HG03457 (cell line): ENCODE measurements at regions not wholly inside any gene's neighbourhood (a gene's known extent, or its start where the extent isn't known, plus 50 kb on each side); places are given as distances from the start of the nearest gene placed in this dataset.
"Not testable (repeated sequence)": the region's sequence is repeated elsewhere in the genome, so short reads cannot be mapped to it uniquely, and the experiment has no call there.

Source experiments
- ATAC-seq: cut with Tn5 transposase; IDR thresholded peaks from one replicate; pipeline ENCODE4 v1.9.1; 2021; ENCODE audit warnings: moderate number of reproducible peaks; ENCODE audit not compliant: unreplicated experiment

DNA sequence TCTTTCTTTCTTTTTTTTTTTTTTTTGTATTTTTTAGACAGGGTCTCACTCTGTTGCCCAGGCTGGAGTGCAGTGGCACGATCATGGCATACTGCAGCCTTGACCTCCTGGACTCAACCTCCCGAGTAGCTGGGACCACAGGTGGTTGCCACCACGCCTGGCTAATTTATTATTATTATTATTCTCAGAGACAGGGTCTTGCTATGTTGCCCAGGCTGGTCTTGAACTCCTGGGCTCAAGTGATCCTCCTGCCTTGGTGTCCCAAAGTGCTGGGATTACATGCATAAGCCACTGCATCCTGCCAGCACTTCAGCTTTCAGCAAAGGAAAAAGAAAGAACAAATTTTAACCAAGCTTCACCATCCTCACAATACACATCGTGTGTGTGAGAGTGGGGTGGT lies 97.9 kb upstream of the SERBP1 start:
- no peak for ATAC-seq

DNA sequence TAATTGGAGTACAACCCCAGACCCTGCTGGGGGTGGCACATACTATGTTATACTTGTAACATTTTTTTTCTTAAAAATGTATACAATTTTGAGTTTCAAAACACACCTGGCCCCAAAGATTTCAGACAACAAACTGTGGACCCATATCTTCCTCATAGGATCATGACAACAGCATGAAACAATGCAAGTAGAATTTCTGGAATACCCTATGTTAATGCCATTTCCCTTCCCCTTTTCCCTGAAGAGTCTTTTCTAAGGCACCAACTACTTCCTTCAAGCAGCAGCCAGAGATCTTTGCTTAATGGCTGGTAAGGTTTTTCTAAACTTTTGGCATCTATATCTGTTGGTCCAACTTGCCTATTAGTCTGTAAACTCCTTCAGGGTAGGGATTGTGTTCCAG lies 99.9 kb upstream of the SERBP1 start:
- ATAC-seq, result no peak

DNA sequence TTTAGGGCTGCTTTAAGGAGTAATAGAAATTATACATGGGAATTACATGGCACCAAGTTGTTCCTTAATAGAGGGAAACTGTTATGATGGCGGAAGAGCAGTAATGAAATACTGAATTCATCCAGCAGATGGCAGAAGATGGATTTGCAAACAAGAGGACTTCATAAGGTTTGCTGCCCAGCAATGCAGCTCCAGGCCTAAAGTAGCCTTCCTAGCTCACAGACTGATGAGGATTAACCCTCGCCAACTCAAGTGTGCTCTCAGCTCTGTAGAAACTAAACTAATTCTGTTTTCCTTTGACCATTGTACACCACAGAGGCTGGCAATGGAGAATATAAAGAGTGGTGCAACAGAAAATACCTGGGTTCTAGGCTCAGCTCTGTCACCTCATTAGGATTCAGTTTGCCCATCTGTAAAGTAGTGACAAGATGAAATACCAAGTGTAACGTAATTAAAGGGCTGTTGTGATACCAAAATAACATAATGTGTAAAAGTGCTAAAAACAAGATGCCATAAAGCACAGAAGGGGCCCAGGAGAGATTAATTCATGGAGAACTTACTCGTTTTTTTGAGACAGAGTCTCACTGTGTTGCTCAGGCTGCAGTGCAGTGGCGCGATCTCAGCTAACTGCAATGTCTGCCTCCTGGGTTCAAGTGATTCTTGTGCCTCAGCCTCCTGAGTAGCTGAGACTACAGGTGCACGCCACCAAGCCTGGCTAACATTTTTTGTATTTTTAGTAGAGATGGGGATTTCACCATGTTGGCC lies 102.4 kb upstream of the SERBP1 start:
- ATAC-seq, result no peak

DNA sequence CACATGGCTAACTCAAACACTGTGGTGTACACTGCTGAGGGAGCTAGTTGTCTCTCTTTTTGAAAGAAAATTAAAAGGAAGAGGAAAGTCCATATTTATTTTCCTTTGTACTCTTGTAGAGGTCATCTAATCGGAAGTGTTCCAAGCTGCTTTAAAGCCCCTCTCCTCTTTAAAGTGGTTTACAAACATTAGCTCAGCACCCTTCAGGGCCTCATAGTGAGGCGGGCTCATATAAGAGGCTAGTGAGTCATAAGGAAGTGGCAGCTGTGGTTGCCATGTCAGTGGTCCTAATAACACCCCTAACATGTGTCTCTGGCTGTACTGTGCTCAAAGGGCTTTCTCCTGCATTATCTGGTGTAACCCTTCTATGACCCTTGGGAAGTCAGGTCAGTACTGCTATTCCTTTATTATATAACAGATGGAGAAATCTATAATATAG lies 104.4 kb upstream of the SERBP1 start:
- ATAC-seq, result no peak

DNA sequence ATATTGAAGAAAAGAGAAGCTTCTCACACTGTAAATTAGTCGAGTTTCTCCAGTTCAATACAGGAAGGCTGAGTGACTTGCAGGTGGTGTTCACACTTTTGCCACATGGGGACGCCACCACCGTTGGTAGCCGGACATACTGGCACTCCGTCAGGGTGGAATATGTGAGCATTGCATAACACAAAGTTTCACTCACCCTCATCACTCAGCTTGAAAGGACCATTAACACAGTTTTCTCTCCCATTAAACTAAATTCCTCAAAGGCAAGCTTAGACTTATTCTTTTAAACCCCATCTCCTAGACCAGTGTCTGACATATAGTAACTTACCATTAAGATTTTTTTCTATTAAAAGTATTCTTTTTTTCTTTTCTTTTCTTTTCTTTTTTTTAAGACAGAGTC lies 105.3 kb upstream of the SERBP1 start:
- ATAC-seq, result peak; percentile 68

DNA sequence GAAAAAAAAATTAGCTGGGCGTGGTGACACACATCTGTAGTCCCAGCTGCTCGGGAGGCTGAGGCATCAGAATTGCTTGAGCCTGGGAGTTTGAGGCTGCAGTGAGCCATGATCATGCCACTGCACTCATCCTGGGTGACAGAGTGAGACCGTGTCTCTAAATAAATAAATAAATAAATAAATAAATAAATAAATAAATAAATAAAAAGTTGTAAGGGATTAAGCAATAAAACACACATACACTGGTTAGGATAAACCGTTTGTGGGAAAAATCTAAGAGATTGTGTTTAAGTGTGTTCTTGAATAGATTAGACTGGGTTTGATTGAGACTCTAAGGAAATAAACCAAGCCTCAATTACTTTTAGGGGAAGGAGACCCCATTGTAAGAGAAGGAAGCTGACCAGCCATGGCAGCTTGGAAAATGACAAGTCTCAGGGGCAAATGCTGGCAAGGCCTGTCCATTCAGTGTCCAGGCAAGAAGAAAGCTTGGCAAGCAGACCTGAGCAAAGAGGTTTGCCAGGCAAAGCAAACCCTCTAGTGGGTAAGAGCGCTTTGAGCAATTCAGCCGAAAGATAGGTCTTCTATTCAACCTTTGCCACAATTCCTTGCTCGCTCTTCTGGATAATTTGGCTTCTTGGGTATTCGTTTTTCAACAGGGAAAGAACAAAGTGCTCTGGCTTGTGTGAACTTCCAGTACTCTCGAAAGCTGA lies 106.9 kb upstream of the SERBP1 start:
- ATAC-seq, result no peak

DNA sequence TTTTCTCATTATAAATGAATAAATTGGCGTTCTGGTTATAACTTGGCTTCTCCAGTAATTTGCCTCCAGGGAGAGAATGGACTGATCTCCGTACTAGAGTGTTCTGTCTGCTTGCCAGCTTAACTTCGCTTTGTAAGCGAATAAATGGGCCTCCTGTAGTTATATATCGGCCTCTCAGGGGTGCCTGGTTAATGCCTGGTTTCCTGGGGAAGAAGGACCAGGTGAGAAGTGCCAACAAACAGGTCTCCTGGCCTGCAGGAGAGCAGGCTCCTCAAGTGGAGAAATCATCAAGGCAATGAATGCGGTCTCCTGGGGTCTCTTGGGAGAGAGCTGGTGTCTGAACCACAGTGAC lies 107.4 kb upstream of the SERBP1 start:
- ATAC-seq, result no peak

DNA sequence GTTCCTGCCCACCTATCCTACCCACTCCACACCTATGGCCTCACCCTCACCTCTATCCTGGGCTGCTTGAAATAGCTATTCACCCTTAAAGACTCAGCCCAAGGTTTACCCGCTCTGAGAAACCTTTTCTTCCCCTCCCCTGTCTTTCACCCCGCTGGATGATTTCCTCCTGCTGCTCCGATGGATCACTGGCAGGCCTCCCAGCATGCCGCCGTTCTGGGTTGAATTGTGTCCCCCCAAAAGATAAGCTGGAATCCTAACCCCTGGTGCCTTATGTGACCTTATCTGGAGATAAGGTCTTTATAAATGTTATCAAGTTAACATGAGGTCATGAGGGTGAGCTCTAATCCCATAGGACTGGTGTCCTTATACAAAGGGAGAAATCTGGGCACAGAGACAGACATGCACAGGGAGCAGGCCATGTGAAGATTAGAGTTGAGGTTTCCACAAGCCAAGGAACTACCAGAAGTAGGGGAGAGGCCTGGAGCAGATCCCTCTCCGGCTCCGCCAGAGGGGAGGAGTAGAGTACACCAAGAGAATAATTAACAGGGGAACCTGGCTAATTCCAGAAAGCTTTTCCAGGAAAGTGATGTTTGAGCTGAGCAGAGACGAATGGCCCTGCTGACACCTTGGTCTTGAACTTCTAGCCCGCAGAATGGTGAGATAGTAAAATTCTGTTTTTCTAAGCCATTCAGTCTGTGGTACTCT lies 110.0 kb upstream of the SERBP1 start:
- no peak for ATAC-seq

DNA sequence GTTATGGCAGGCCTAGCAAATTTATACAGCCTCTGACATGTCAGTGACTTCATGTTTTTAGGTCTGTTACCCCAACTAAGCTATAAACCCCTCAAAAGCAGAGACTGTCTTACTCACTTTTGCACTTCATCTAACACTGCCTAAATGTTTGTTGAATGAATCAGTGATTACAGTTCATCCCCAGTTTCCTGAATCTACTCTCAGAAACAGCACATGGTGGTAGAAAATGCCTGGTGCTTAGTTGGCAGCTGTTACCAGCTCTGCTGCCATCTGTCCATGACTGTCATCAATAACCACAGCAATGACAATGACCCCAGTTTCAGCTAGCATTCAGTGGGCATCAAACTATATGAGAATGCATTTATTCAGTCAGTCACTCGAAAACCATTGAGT lies 110.5 kb upstream of the SERBP1 start:
- ATAC-seq, result no peak

DNA sequence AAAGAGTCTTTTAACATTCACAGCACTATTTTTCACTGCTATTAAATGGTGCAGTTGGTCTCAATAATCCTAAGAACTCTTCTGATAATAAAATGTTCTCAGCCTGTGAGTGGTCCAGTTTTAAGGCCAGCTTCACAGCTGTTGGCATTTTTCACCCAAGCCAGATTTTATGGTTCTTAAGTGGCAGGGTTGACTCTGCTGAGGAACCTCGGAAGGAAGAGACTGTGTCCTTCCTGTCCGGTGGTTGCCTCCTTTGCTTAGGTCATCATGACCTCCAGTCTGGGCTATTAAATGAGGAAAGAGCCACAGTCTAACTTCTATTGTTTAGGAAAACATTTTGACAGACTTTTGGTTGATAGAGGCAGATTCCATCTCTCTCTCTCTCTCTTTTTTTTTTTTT lies 112.5 kb upstream of the SERBP1 start:
- ATAC-seq, result no peak

DNA sequence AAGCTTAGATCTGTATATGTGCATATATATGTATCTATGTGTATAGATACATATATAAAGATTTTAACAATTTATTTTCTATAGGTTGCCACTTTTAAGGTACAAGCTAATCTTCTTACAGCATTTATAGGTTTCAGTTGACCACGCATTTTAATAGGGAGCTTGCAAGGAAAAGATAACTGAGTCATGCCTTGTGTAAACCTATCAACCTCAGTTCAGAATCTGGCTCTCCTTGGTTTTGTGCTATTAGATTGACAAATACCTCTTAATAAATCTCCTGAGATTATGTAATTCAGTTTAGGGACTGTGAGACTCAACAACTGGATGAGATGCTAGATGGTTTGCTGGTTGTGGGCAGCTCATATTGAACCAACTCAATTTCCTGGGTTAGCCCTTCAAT lies 114.7 kb upstream of the SERBP1 start:
- no peak for ATAC-seq

DNA sequence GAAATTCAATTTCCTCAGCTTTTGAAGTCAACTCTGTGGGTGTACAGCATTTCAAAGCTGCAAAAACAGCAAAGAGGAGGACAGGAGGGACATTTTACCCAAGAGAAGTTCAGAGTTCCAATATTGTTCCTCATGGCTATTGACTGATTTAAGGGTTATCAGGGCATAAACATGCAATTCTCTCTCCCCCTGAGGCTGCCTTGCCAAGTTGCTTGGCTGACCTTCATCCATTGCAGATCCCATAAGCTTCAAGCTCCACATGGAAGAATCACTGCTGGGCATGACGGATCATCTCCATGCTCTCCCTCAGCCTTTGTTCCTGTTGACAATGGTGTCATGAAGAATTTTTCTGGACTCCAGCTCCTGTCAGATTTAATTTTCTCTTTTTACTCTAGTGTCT lies 115.2 kb upstream of the SERBP1 start:
- ATAC-seq, result no peak

DNA sequence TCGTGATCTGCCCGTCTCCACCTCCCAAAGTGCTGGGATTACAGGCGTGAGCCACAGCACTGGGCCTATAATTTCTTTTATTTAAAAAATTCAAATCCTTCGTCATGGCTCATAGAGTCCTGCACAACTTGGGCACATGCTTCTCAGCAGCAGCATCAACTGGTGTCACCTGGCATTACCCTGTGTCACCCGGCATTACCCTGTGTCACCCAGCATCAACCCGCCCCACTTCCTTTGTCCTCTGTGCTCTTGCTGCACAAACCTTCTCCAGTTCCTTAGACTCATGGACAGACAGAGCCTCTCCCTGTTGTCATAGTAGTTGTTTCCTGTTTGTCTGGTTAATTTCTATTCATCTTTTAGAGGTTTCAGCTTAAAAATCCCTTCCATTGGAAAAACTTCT lies 121.2 kb upstream of the SERBP1 start:
- ATAC-seq, result no peak

DNA sequence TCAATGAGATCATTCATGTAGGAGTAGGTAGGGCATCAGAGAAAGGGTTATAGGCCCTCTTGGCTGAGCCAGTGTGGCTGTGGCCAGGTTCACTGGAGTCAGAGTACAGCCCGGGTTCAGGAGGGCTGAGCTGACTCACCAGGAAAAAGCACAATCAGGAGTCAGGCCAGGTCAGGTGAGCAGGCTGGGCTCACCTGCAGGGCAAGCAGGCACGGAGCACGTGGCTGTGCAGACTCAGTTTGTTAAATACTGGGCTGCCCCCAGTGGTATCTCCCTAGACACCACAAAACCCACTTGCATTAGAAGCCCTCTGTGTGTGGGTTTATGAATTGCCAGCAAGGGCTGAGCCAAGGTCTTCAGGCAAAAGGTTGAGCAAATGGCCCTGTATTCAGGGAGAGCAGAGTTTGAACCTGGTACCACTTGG lies 122.1 kb upstream of the SERBP1 start:
- ATAC-seq, result no peak

DNA sequence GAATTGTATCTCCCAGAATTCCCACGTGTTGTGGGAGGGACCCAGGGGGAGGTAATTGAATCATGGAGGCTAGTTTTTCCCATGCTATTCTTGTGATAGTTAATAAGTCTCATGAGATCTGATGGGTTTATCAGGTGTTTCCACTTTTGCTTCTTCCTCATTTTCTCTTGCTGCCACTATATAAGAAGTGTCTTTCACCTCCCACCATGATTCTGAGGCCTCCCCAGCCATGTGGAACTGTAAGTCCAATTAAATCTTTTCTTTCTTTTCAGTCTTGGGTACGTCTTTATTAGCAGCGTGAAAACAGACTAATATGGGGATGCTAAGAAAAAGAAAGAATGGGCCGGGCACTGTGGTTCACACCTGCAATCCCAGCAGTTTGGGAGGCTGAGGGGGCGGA lies 124.0 kb upstream of the SERBP1 start:
- ATAC-seq, result not testable (repeated sequence)

DNA sequence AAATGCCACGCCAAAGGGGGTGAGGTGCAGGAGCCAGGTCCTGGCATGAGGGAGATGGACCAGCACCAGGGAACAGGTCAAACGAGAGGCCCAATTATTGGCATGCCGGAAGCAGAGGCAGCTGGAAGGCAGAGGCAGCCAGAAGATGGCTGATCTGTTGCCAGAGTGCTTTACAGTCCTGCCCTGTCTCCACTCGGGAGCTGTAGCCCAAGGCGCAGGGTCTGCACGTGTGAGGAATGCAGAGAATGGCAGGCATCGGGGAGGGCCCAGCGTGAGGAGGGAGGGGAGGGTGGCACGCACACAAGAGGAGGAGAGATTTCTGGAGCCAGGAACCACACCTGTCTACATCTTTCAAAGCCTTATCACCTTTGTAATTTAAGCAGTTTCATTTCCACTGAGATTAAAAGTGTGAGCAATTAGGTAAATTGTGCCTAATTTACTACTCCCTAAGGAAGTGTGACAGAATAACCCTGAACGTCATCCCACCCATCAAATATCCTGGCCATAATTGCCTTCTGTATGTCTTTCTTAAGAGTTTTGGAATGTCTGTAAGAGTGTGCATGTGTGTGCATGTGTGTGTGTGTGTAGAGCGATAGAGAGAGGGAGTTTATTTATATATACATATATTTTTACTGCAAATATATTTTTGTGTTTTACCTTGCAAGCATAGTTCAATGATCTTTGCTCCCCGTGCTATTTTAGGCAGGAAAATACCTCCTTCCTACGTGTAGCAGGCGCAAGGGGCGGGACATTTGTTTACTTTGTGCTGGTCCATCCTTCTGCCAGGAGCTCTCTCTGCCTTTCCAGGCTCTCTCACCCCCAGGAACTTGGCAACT lies 125.5 kb upstream of the SERBP1 start:
- no peak for ATAC-seq

DNA sequence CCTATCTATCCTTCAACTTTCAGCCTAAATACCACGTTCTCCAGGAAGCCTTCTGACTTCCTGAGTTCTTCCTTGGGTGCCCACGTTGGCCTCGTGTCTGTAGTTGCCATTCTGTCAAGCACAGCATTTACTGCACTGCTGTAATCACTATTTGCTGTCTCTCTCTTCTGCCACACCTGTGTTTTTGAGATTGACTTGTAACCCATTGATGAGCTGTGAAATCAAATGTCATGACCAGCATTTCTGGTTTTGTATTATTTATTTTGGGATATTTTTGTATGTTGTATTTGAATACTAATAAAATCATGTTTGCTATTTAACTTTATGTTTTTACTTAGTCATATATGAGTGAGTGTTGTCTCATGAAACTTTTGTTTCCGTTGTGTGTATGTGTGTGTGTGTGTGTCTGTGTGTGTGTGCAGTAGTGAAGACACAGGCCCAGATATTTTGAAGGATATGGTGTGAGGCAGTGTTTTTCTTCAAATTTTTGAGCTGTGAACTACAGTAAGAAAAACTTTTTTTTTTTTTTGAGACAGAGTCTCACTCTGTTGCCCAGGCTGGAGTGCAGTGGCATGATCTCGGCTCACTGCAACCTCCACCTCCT lies 126.2 kb upstream of the SERBP1 start:
- no peak for ATAC-seq

DNA sequence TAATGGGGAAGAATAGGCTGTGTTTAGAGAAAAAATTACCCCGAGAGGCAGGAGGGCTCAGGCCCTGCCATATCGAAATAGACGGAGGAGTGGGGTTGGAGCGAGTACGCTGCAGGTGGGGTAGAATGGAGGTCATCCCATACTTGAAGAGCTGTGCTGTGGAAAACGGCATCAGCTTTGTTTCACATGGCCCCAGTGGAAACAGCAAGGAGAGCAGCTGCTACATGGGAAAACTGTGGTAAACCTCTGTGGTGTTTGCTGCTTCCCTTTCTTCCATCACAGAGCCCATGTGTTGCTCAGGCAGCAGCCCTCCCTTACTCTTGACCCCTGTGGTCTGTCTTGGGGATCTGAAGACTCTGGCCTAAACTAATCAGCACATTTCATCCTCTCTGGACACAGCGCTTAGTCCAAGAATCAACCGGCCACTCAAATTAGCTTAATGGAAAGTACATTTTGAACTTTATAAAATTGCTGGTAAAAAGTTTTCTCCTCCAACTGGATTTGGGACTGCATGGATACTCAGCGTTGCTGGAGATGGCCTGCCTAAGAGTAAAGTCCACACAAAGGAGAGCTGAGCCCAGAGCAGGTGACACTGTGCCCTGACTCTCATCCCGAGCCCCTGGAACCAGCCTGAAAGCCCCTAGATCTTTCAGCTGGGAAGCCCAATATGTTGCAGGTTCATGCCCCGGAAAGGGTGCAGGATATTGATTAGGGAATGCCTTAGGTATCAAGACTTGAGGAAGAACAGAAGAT lies 127.1 kb upstream of the GADD45A start:
- no peak for ATAC-seq

DNA sequence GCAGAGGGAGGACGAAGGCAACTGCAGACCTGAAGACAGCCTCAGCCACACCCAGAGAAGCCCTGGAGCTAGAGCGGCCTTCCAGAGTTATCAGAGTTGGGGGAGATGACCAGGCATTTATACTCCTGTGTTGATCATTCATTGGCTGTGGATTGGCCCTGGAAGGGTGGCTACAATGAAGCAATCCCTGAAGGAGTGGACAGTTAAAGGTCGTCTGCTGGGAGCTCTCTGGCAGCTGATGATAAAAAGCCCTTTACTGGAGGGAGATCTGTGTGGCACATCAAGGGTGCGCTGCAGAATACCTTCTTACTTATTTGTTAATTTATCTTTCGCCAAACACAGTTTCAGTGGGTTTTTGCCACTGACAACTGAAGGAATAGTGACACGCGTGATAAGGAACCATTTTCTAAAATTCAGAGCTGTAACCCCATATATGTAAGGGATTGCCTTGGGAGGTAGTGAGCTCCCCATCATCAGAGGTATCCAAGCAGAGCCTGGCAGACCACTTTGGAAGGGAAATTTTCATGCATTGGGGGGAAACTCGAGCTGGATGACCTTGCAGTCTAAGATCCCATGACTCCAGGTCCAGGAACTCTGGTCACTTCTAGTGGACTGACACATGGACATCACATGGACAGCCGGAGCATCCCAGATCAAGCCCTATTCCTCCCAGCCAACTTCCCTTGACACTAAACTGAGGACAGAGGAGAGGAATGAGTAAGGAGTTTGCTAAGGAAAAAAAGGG lies 126.4 kb upstream of the GADD45A start:
- no peak for ATAC-seq
